SK-N-SH (cell line): ENCODE measurements at regions not wholly inside any gene's neighbourhood (a gene's known extent, or its start where the extent isn't known, plus 50 kb on each side); places are given as distances from the start of the nearest gene placed in this dataset.

ENCODE experiments used
- CTCF ChIA-PET: fragments of 300-600, 350-600 bp; formaldehyde crosslinking; extraction: SDS; loops from one replicate; lab custom pipeline; 2021; lab: Yijun Ruan, JAX
- POLR2A ChIA-PET: fragments of 350-600 bp; sonication (Branson Sonifier 250); formaldehyde crosslinking; extraction: SDS; loops from one replicate; lab custom pipeline; 2020; ENCODE audit warnings: antibody characterized with exemption, inconsistent platforms; lab: Yijun Ruan, JAX
- DNase-seq: peaks from one replicate; pipeline ENCODE4 v3.0.0; 2012
- H2AFZ ChIP-seq: fragments of 200-600 bp; sonication (generic); 2 replicates; pipeline ENCODE4 v1.8.1; 2016; ENCODE audit warnings: antibody characterized with exemption, mild to moderate bottlenecking, low read depth
- H3F3A ChIP-seq: fragments of 200-600 bp; sonication (generic); replicated peaks from 2 replicates; pipeline ENCODE3; 2016; ENCODE audit warnings: antibody characterized with exemption, mild to moderate bottlenecking; ENCODE audit not compliant: insufficient read depth
- H3K27ac ChIP-seq, 2 experiments: fragments of 200-500 bp in 1 of 2; fragments of 200-600 bp in 1 of 2; sonication (Bioruptor generic) in 1 of 2; sonication (generic), shearing (Covaris generic) in 1 of 2; 2 replicates each; pipeline versions ENCODE4 v1.5.1 to v1.6.1; 2014 to 2016; ENCODE audit warnings: low read depth in 2 of 2, inconsistent platforms in 1 of 2, low read length in 1 of 2, mild to moderate bottlenecking in 1 of 2, mixed read lengths in 1 of 2
- H3K27me3 ChIP-seq: fragments of 200-600 bp; sonication (generic), shearing (Covaris generic); 2 replicates; pipeline ENCODE4 v1.6.1; 2016; ENCODE audit warnings: mixed run types; ENCODE audit not compliant: insufficient read depth
- H3K36me3 ChIP-seq, 2 experiments: fragments of 200-500 bp in 1 of 2; fragments of 200-600 bp in 1 of 2; sonication (Bioruptor generic) in 1 of 2; sonication (generic) in 1 of 2; replicated peaks in 1 of 2; 2 replicates each; pipeline versions ENCODE3 to v1.5.1; 2014 to 2016; ENCODE audit warnings: low read length in 1 of 2, mild to moderate bottlenecking in 1 of 2; ENCODE audit not compliant: insufficient read depth in 2 of 2, control insufficient read depth in 1 of 2
- H3K4me1 ChIP-seq, 2 experiments: fragments of 200-500 bp in 1 of 2; fragments of 200-600 bp in 1 of 2; sonication (Bioruptor generic) in 1 of 2; sonication (generic), shearing (Covaris generic) in 1 of 2; 2 replicates each; pipeline versions ENCODE4 v1.5.1 to v1.6.1; 2014 to 2016; ENCODE audit warnings: low read depth in 1 of 2, low read length in 1 of 2, mixed run types in 1 of 2; ENCODE audit not compliant: insufficient read depth in 2 of 2, control insufficient read depth in 1 of 2
- H3K4me2 ChIP-seq: fragments of 200-600 bp; sonication (generic), shearing (Covaris generic); 2 replicates; pipeline ENCODE4 v1.6.1; 2017; ENCODE audit warnings: mixed run types
- H3K4me3 ChIP-seq, 2 experiments: fragments of 200-500 bp in 1 of 2; fragments of 200-600 bp in 1 of 2; sonication (Bioruptor generic) in 1 of 2; sonication (generic), shearing (Covaris generic) in 1 of 2; 2 replicates each; pipeline versions ENCODE4 v1.5.1 to v1.8.1; 2014 to 2016; ENCODE audit warnings: low read depth in 2 of 2, inconsistent platforms in 1 of 2, low read length in 1 of 2, mild to moderate bottlenecking in 1 of 2, mixed read lengths in 1 of 2, moderate library complexity in 1 of 2
- H3K79me2 ChIP-seq: fragments of 200-600 bp; sonication (generic); 2 replicates; pipeline ENCODE4 v1.8.1; 2017; ENCODE audit warnings: mild to moderate bottlenecking; ENCODE audit not compliant: insufficient read depth
- H3K9ac ChIP-seq: fragments of 200-600 bp; sonication (generic); 2 replicates; pipeline ENCODE4 v1.6.1; 2017; ENCODE audit warnings: mixed run types
- H3K9me2 ChIP-seq: fragments of 200-600 bp; sonication (generic); 2 replicates; pipeline ENCODE4 v1.6.1; 2017; ENCODE audit warnings: mixed run types
- H3K9me3 ChIP-seq: fragments of 200-600 bp; sonication (generic); 2 replicates; pipeline ENCODE4 v1.6.1; 2017; ENCODE audit warnings: mixed run types, mild to moderate bottlenecking, moderate library complexity
- H4K20me1 ChIP-seq: fragments of 200-600 bp; sonication (generic); 2 replicates; pipeline ENCODE4 v1.6.1; 2017; ENCODE audit warnings: mild to moderate bottlenecking, mixed run types; ENCODE audit not compliant: insufficient read depth
- CTCF ChIP-seq: fragments of 200-600 bp; sonication (generic); IDR thresholded peaks from 2 replicates; pipeline ENCODE4 v1.6.1; 2017; ENCODE audit warnings: antibody characterized with exemption, mild to moderate bottlenecking, moderate library complexity
- ELF1 ChIP-seq: IDR thresholded peaks from 2 replicates; pipeline ENCODE4 v1.4.0; 2012
- FOSL2 ChIP-seq: IDR thresholded peaks from 2 replicates; pipeline ENCODE4 v1.4.0; 2012; ENCODE audit warnings: low read depth, mild to moderate bottlenecking, moderate library complexity, borderline replicate concordance
- GABPA ChIP-seq: IDR thresholded peaks from 2 replicates; pipeline ENCODE4 v1.4.0; 2012; ENCODE audit warnings: low read depth, mild to moderate bottlenecking
- GATA2 ChIP-seq: sonication (generic); formaldehyde crosslinking; IDR thresholded peaks from 2 replicates; pipeline ENCODE4 v1.5.0; 2020; ENCODE audit warnings: mild to moderate bottlenecking, missing genetic modification reagents
- MXI1 ChIP-seq: IDR thresholded peaks from 2 replicates; pipeline ENCODE4 v1.6.1; 2012; ENCODE audit warnings: mild to moderate bottlenecking, low read depth, low read length, improper control_type of control experiment
- NFIC ChIP-seq: IDR thresholded peaks from 2 replicates; pipeline ENCODE4 v1.4.0; 2012; ENCODE audit warnings: borderline replicate concordance
- NRF1 ChIP-seq: IDR thresholded peaks from 2 replicates; pipeline ENCODE4 v1.6.1; 2012; ENCODE audit warnings: low read depth, mild to moderate bottlenecking, low read length
- RAD21 ChIP-seq: IDR thresholded peaks from 2 replicates; pipeline ENCODE4 v1.6.1; 2012; ENCODE audit warnings: mild to moderate bottlenecking, low read length
- RCOR1 ChIP-seq: fragments of 150-350 bp; IDR thresholded peaks from 2 replicates; pipeline ENCODE4 v1.6.1; 2017; ENCODE audit warnings: antibody characterized with exemption, low read length
- TAF1 ChIP-seq: IDR thresholded peaks from 2 replicates; pipeline ENCODE4 v1.6.1; 2012; ENCODE audit warnings: low read depth, mild to moderate bottlenecking, low read length, moderate library complexity, borderline replicate concordance
- WGBS: methylation state at CpG from one replicate; pipeline ENCODE4 v1.1.6; 2017; ENCODE audit warnings: low lambda C conversion rate; 5-methylcytosine and 5-hydroxymethylcytosine counted together
- TF ChIP-seq, protein P1 (sequence below): IDR thresholded peaks from 2 replicates; pipeline ENCODE4 v1.4.0; 2012; ENCODE audit warnings: low read depth
- TF ChIP-seq, protein P2 (sequence below): IDR thresholded peaks from 2 replicates; pipeline ENCODE4 v1.4.0; 2012; ENCODE audit warnings: low read depth, borderline replicate concordance
- TF ChIP-seq, protein P3 (sequence below): fragments of 150-350 bp; IDR thresholded peaks from 2 replicates; pipeline ENCODE4 v1.6.1; 2017; ENCODE audit warnings: antibody characterized with exemption, low read length, low read depth, borderline replicate concordance

- Histone ChIP-seq H3K36me3 (no peaks in the 10 kb centered on the region), H3K27ac (no peak overlapping the region), H2AFZ (no peak overlapping the region), H3K9me2 (no peaks in the 10 kb centered on the region), H3K9ac (no peak overlapping the region), H3F3A (no peaks in the 10 kb centered on the region), H3K4me3 (no peak overlapping the region), H3K9me3 (no peaks in the 10 kb centered on the region), H3K4me1 (no peaks in the 10 kb centered on the region; a peak in 1 of 4 replicates), H4K20me1 (no peaks in the 10 kb centered on the region), H3K27me3 (no peaks in the 10 kb centered on the region; the same call in 1 of the 2 replicates), H3K79me2 (no peaks in the 10 kb centered on the region), H3K4me2 (no peak overlapping the region)
- DNase-seq = no peak
- ChIA-PET CTCF (interaction anchor here (0.6 kb wide), 1 partner anchor 926 kb away, joined by 3 read pairs; no protein-coding TSS in a partner anchor), POLR2A (no interaction called here)
- TF ChIP-seq CTCF = no peak
- TF ChIP-seq FOSL2 = no peak
- no peak for TF ChIP-seq GATA2 (CRISPR knock-in tag)
- TF ChIP-seq, protein P1, sequence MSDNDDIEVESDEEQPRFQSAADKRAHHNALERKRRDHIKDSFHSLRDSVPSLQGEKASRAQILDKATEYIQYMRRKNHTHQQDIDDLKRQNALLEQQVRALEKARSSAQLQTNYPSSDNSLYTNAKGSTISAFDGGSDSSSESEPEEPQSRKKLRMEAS = no peak
- TF ChIP-seq MXI1 = no peak
- TF ChIP-seq ELF1 = no peak
- TF ChIP-seq, protein P2, sequence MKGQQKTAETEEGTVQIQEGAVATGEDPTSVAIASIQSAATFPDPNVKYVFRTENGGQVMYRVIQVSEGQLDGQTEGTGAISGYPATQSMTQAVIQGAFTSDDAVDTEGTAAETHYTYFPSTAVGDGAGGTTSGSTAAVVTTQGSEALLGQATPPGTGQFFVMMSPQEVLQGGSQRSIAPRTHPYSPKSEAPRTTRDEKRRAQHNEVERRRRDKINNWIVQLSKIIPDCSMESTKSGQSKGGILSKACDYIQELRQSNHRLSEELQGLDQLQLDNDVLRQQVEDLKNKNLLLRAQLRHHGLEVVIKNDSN = no peak
- no peak for TF ChIP-seq NFIC
- TF ChIP-seq RAD21 = no peak
- no peak for TF ChIP-seq GABPA
- no peak for TF ChIP-seq TAF1
- no peak for TF ChIP-seq RCOR1
- TF ChIP-seq NRF1 = no peak
- 0% methylated on average over 2 of the region's 2 CpGs for WGBS
Observed at GRCh38 chr4:111671756-111672155, 473.5 kb upstream of the FAM241A start.

GRCh38 chr4:111675746-111676145 lies 469.5 kb upstream of the FAM241A start:
- Histone ChIP-seq H3K36me3 (no peaks in the 10 kb centered on the region), H3K27me3 (no peaks in the 10 kb centered on the region), H3K79me2 (no peaks in the 10 kb centered on the region), H3F3A (no peaks in the 10 kb centered on the region), H3K27ac (no peak overlapping the region), H4K20me1 (no peaks in the 10 kb centered on the region), H3K9me3 (no peaks in the 10 kb centered on the region), H3K4me1 (no peaks in the 10 kb centered on the region; a peak in 1 of 4 replicates), H3K9me2 (no peaks in the 10 kb centered on the region), H2AFZ (no peak overlapping the region), H3K4me2 (no peak overlapping the region), H3K4me3 (no peak overlapping the region), H3K9ac (no peak overlapping the region)
- ChIA-PET POLR2A (no interaction called here), CTCF (interaction anchor here (1.2 kb wide), 1 partner anchor 179 kb away, joined by 3 read pairs; no protein-coding TSS in a partner anchor)
- 21% methylated on average over 5 of the region's 5 CpGs for WGBS
- DNase-seq = no peak
- TF ChIP-seq, protein P3, sequence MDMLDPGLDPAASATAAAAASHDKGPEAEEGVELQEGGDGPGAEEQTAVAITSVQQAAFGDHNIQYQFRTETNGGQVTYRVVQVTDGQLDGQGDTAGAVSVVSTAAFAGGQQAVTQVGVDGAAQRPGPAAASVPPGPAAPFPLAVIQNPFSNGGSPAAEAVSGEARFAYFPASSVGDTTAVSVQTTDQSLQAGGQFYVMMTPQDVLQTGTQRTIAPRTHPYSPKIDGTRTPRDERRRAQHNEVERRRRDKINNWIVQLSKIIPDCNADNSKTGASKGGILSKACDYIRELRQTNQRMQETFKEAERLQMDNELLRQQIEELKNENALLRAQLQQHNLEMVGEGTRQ = no peak
